ENCODE measurements at regions not wholly inside any gene's neighbourhood (a gene's known extent, or its start where the extent isn't known, plus 50 kb on each side); places are given as distances from the start of the nearest gene placed in this dataset.

- no peak for TF ChIP-seq EGR1 (IDR thresholded peaks at IDR 0.05; ENCODE audit: borderline replicate concordance in 1 of 2, low read depth in 2 of 2, low read length in 2 of 2)
- TF ChIP-seq POLR2A (IDR thresholded peaks at IDR 0.05; ENCODE audit: low read depth, low read length), result no peak
These were observed 53.2 kb upstream of the FSTL4 start for GRCh38 chr5:133665571-133665970.
